GM18498 (cell line): ENCODE measurements at regions not wholly inside any gene's neighbourhood (a gene's known extent, or its start where the extent isn't known, plus 50 kb on each side); places are given as distances from the start of the nearest gene placed in this dataset.
"Not testable (repeated sequence)": the region's sequence is repeated elsewhere in the genome, so short reads cannot be mapped to it uniquely, and the experiment has no call there.

Experiments
- ATAC-seq: cut with Tn5 transposase; IDR thresholded peaks from one replicate; pipeline ENCODE4 v1.9.1; 2021; ENCODE audit warnings: mild to moderate bottlenecking, moderate library complexity; ENCODE audit not compliant: unreplicated experiment

GRCh38 chr15:46080016-46080415 lies 445.2 kb downstream of the SQOR start:
- ATAC-seq = no peak

- no peak for ATAC-seq
These were observed 453.9 kb downstream of the SQOR start for GRCh38 chr15:46088486-46089445.

DNA sequence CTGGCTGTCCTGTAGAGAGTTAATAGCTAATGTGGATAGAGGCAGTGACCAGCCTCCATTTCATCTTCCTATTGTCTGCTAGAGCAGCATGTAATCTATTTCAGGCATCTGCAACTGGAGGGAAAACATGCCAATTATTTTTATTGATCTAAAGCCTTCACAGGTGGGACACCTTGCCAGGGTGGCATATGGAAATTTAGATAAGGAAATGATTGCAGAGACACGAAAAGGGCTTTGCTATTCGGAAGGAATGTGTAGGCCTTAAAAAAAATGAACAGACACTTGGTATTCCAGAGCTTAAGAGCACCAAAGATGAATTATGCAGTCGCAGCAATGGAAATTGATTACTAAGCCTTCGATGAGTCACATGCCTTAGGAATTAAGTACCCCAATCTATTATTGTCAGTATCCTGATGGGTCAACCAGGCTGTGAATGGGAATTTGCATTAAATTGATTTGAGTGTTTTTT lies 454.7 kb downstream of the SQOR start:
- no peak for ATAC-seq

DNA sequence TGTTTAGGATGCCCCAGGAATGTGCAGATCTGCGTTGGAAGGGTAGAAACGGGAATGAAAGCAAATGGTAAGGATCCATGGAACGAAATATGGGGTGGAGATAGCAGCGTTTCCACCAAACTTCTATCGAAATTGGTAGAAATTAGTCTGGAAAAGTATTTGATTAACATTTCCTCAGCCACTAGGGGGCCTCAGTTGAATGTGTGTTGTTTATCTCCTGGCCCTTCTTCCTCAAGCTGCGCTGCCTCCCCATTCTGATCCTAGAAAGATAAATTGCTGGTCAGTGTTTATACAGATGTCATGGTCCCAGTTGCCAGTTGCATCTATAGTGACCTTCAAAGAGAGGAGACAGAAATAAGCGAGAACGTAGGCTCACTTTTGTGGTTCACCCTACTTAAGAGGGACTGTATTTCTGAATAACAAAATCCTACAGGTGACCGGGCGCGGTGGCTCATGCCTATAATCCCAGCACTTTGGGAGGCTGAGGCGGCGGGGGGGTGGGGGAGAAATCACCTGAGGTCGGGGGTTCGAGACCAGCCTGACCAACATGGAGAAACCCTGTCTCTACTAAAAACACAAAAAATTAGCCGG lies 457.1 kb downstream of the SQOR start:
- ATAC-seq = no peak

- not testable (repeated sequence) for ATAC-seq
These were observed 463.2 kb downstream of the SQOR start for GRCh38 chr15:46098006-46098405.

DNA sequence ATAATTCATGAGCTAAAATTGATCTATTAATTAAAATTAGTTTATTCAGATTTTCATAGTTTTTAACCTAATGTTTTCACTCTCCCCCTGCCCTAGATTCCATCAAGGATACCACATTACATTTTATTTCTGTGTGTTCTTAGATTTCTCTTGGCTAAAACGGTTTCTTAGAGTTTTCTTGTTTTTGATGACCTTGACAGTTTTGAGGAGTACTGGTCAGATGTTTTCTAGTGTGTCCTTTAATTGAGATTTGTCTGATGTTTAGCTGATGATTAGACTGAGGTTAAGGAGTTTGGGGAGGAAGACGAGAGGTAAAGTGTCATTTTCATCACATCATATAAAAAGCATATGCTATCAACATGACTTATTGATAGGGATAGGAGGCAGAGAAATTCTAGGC lies 475.9 kb downstream of the SQOR start:
- ATAC-seq = no peak

- no peak for ATAC-seq
These were observed 476.9 kb downstream of the SQOR start for GRCh38 chr15:46111730-46112129.

GRCh38 chr15:46117071-46117470 lies 482.2 kb downstream of the SQOR start:
- ATAC-seq = no peak

GRCh38 chr15:46120713-46121112 lies 485.9 kb downstream of the SQOR start:
- ATAC-seq = no peak

DNA sequence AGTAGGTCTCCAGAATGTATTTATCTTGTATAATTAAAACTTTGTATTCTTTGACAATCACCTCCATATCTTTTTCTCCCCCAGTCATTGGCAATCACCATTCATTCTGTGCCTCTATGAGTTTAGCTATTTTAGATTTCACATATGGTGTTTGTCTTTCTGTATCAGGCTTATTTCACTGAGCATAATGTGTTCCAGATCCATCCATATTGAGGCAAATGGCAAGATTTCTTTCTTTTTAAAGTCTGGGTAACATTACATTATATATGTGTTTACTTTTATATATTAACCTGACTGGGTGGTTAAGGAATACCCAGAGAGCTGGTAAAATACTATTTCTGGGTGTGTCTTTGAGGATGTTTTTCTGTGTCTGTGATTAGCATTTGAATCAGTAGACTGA lies 486.6 kb downstream of the SQOR start:
- no peak for ATAC-seq

DNA sequence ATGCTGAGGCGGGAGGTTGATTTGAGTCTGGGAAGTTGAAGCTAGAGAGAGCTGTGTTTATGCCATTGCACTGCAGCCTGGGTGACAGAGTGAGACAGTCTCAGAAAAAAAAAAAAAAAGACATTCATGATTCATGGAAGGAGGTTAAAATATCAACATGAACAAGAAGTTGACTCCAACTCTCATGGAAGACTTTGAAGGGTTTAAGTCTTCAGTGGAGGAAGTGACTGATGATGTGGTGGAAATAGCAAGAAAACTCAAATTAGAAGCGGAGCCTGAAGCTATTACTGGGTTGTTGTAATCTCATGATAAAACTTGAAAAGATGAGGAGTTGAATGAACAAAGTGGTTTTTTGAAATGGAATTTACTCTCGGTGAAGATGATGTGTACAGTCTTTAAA lies 491.8 kb downstream of the SQOR start:
- ATAC-seq = no peak

GRCh38 chr15:46127361-46127874 lies 492.6 kb downstream of the SQOR start:
- no peak for ATAC-seq

- no peak for ATAC-seq
These were observed 494.3 kb downstream of the SQOR start for GRCh38 chr15:46129145-46129544.

- no peak for ATAC-seq
These were observed 497.0 kb downstream of the SQOR start for GRCh38 chr15:46131876-46132275.

- no peak for ATAC-seq
These were observed 502.6 kb downstream of the SQOR start for GRCh38 chr15:46137443-46137842.

DNA sequence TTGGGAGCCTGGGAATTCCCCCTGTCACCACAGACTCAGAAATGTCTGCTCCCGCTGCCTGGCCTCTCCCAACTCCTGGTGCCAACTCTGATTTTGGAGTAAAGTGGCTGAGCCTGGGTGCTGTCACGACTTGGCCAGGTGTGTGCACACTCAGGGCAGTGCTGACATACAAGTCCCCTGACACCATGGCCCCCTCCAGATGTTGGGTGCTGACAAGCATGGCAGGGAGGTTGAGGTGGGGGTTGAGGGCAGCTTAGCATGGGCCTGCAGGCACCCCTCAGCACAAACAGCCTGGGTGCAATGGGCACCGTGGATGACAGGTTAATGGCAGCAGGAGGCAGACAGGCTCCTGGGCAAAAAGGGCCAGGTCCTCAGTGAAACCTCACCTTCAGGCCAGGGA lies 511.2 kb downstream of the SQOR start:
- no peak for ATAC-seq

DNA sequence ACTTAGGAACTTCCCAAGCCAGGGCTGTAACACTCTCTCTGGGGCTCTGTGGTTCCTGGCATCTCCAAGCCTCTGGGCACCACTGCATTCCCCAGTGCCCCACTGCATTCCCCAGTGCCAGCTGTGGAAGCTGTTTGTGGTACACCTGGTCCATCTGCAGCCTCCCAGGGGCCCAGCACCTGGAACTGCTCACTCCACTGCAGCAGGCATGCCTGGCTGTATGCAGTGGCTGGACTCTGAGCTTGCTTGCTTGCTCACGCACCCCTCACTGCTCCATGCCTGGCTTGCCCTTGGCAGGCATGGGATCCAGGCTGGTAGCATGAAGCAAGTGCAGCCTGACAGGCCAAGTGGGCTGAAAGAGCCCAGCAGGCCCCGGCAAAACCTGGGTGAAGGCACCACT lies 512.1 kb downstream of the SQOR start:
- ATAC-seq = no peak

DNA sequence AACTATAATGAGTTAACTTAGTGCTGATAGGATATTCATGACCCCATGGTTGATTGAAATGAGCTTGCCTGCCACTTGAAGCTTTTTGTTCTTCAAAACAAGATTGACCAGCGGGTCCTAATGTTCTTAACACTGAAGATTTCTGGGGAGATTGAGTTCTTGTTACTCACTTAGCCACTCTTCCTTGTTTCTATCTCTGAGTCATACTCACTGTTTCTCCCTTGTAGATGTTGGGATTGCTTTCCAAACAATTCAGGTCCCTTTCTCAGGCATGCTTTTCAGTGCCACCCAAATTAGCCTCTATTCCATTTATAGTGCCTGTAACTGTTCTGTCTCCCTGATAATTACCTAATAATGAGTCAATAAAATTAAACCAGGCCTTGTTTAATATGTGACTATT lies 517.0 kb downstream of the SQOR start:
- ATAC-seq = no peak

GRCh38 chr15:46166750-46167149 lies 531.9 kb downstream of the SQOR start:
- no peak for ATAC-seq

- ATAC-seq = no peak
These were observed 535.5 kb downstream of the SQOR start for GRCh38 chr15:46170326-46170725.

- no peak for ATAC-seq
These were observed 539.3 kb downstream of the SQOR start for GRCh38 chr15:46174122-46174521.

- no peak for ATAC-seq
These were observed 542.4 kb downstream of the SQOR start for GRCh38 chr15:46177219-46177618.
